SU-DHL-6 (cell line): ENCODE measurements at regions not wholly inside any gene's neighbourhood (a gene's known extent, or its start where the extent isn't known, plus 50 kb on each side); places are given as distances from the start of the nearest gene placed in this dataset.

Source experiments
- EZH2phosphoT487 ChIP-seq: fragments of 200-600 bp; sonication (generic), shearing (Covaris generic); conservative IDR thresholded peaks from 2 replicates; pipeline ENCODE4 v1.6.1; 2018; ENCODE audit warnings: mild to moderate bottlenecking, antibody characterized with exemption, low read length, moderate library complexity, mixed read lengths
- TF ChIP-seq, protein P1 (sequence below): fragments of 200-600 bp; sonication (generic); IDR thresholded peaks from one replicate; pipeline ENCODE4 v1.5.1; 2017; ENCODE audit warnings: antibody characterized with exemption, mild to moderate bottlenecking, low read length, moderate library complexity; ENCODE audit not compliant: insufficient read depth, poor library complexity, severe bottlenecking

- TF ChIP-seq, protein P1, sequence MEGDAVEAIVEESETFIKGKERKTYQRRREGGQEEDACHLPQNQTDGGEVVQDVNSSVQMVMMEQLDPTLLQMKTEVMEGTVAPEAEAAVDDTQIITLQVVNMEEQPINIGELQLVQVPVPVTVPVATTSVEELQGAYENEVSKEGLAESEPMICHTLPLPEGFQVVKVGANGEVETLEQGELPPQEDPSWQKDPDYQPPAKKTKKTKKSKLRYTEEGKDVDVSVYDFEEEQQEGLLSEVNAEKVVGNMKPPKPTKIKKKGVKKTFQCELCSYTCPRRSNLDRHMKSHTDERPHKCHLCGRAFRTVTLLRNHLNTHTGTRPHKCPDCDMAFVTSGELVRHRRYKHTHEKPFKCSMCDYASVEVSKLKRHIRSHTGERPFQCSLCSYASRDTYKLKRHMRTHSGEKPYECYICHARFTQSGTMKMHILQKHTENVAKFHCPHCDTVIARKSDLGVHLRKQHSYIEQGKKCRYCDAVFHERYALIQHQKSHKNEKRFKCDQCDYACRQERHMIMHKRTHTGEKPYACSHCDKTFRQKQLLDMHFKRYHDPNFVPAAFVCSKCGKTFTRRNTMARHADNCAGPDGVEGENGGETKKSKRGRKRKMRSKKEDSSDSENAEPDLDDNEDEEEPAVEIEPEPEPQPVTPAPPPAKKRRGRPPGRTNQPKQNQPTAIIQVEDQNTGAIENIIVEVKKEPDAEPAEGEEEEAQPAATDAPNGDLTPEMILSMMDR = no peak
- TF ChIP-seq EZH2phosphoT487 = no peak
Observed at GRCh38 chr2:220684099-220684498, 888.0 kb downstream of the EPHA4 start.
